LNCaP clone FGC (cell line): ENCODE measurements at regions not wholly inside any gene's neighbourhood (a gene's known extent, or its start where the extent isn't known, plus 50 kb on each side); places are given as distances from the start of the nearest gene placed in this dataset.
A peak's percentile ranks its signal among the peaks of the same experiment; 100 is the strongest.

Source experiments
- DNase-seq: peaks from one replicate; pipeline ENCODE4 v3.0.0-alpha.2; 2011; ENCODE audit warnings: low read depth
- H3K4me3 ChIP-seq: 2 replicates; pipeline ENCODE4 v1.5.1; 2011; ENCODE audit warnings: mild to moderate bottlenecking, low read depth, low read length, control low read depth
- TF ChIP-seq, protein P1 (sequence below): IDR thresholded peaks from 2 replicates; pipeline ENCODE4 v1.5.1; 2012; ENCODE audit warnings: mild to moderate bottlenecking; ENCODE audit not compliant: control insufficient read depth, insufficient read depth; ENCODE audit errors: extremely low read depth

- DNase-seq: no peak
- TF ChIP-seq, protein P1, sequence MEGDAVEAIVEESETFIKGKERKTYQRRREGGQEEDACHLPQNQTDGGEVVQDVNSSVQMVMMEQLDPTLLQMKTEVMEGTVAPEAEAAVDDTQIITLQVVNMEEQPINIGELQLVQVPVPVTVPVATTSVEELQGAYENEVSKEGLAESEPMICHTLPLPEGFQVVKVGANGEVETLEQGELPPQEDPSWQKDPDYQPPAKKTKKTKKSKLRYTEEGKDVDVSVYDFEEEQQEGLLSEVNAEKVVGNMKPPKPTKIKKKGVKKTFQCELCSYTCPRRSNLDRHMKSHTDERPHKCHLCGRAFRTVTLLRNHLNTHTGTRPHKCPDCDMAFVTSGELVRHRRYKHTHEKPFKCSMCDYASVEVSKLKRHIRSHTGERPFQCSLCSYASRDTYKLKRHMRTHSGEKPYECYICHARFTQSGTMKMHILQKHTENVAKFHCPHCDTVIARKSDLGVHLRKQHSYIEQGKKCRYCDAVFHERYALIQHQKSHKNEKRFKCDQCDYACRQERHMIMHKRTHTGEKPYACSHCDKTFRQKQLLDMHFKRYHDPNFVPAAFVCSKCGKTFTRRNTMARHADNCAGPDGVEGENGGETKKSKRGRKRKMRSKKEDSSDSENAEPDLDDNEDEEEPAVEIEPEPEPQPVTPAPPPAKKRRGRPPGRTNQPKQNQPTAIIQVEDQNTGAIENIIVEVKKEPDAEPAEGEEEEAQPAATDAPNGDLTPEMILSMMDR: no peak
- H3K4me3 ChIP-seq: no peak overlapping the region
Observed at GRCh38 chr9:118162716-118163115, 458.5 kb downstream of the TLR4 start.

DNA sequence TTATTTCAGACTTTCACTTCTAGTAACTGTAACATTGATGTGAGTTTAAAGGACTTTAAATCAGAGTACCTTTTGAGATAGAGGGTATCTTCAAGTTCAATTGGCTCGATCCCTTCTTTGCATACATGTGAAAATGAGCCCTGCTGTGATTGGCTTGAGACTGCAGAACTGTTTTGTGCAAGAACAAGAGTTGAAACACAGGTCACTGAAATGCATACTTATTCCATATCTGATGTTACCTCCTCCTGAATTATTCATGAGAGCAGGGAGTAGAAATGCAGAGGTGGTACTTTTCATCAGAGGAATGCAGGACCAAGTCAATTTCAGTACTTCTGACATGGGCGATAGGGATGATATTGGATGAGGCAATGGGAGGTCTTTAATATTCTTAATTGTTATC is 459.5 kb downstream of the TLR4 start:
- no peak overlapping the region for H3K4me3 ChIP-seq
- TF ChIP-seq, protein P1: no peak
- no peak for DNase-seq

DNA sequence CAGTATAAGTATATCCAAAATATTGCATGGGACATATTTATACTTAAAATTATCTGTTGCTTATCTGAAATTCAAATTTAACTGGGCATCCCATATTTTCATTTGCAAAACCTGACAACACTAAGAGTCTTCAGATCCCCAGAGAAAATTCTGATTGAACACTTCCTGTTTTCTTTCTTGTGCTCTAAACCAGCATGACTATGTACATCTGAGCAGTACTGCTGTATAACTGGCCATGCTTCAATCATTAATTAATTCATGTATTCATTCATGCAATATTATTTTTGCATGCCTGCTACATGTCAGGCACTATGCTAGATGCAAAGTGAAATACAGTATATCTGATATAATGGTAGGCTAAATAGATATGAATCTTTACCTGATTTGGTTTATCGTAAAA is 461.2 kb downstream of the TLR4 start:
- TF ChIP-seq, protein P1: no peak
- no peak overlapping the region for H3K4me3 ChIP-seq
- no peak for DNase-seq

DNA sequence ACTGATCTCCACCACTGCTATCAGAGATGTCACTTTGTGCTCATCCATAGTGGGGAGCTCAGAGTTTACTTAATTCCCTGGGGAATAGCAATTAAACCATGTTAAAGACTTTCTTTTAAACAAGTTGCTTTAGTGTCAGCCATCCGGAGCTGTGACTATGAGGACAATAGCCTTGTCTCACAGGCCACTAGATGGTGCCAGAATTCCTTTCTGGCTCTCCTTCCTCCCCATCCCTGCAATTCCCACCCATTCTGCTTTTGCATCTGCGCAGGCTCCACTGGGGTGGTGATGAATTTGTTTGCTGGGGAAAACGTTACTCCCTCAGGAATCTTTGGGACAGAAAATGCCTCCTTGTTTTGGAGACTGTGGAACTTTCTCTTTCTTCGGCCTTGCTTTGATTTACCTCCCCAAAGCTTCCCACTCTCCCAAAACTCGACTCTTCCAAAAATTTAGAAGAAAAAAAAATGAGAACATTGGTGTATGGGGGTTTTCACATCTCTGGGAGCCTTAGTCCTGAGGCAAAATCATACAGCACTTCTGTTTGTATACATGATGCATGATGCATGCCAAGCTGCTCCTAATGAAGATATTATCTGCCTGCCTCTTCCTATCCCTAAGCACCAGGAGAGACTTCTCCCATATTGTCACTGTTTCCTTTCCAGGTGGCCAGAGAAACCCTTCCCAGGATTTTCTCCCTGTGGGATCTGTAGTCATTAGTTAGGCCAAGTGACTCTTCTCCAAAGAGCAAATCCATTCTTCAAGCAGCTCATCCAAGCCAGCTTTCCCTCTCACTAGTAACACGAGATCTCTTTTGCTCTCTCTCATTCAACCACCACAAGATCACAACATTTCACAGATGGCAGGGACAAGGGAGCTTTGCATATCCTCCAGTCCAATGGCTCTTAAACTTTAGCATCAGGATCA is 466.1 kb downstream of the TLR4 start:
- peak; percentile 1 for DNase-seq
- H3K4me3 ChIP-seq: no peak overlapping the region
- TF ChIP-seq, protein P1: peak; percentile 65

- TF ChIP-seq, protein P1: no peak
- DNase-seq: no peak
- H3K4me3 ChIP-seq: no peak overlapping the region
Observed at GRCh38 chr9:118177241-118177640, 473.0 kb downstream of the TLR4 start.

GRCh38 chr9:118183576-118183975 is 479.4 kb downstream of the TLR4 start:
- no peak overlapping the region for H3K4me3 ChIP-seq
- DNase-seq: no peak
- TF ChIP-seq, protein P1: no peak

- DNase-seq: no peak
- TF ChIP-seq, protein P1: no peak
- H3K4me3 ChIP-seq: no peak overlapping the region
Observed at GRCh38 chr9:118187408-118187807, 483.2 kb downstream of the TLR4 start.
